ENCODE measurements at regions not wholly inside any gene's neighbourhood (a gene's known extent, or its start where the extent isn't known, plus 50 kb on each side); places are given as distances from the start of the nearest gene placed in this dataset.

GRCh38 chr2:7951001-7951400 is 730.9 kb upstream of the ID2 start:
- no peak for TF ChIP-seq EGR1 (conservative IDR thresholded peaks at IDR 0.05)
- no peak for TF ChIP-seq JUND (IDR thresholded peaks at IDR 0.05; ENCODE audit: borderline replicate concordance, low read depth, low read length)
- no peak for TF ChIP-seq JUND (tag; IDR thresholded peaks at IDR 0.05; ENCODE audit: borderline replicate concordance, low read depth, low read length)
- no peak for TF ChIP-seq USF2 (CRISPR knock-in tag; IDR thresholded peaks at IDR 0.05)
- no peak for TF ChIP-seq HNRNPK (IDR thresholded peaks at IDR 0.05; ENCODE audit: low read depth, low read length, poor library complexity, severe bottlenecking)
- TF ChIP-seq EHMT2 (IDR thresholded peaks at IDR 0.05): no peak

All from K562 (cell line).